ENCODE measurements at regions not wholly inside any gene's neighbourhood (a gene's known extent, or its start where the extent isn't known, plus 50 kb on each side); places are given as distances from the start of the nearest gene placed in this dataset.

DNA sequence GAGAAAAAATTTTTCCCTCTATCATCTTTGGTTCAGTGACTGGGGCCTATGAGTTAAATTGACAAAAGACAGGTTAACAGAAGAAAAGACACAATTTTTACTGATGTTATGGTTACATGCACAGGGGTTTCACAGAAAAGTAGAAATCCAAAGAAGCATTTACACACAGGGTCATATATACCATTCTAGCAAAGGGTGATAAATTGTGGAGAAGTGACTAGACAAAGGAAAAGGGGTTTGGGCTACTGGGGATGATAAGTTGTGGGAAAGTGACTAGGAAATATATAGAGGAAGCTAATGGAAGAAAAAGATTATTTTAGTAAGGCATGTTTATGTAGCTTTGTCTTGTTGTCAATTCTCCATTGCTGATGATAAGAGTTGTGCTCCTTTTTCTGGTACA, 276.7 kb upstream of the JARID2 start:
- no peak for DNase-seq

DNA sequence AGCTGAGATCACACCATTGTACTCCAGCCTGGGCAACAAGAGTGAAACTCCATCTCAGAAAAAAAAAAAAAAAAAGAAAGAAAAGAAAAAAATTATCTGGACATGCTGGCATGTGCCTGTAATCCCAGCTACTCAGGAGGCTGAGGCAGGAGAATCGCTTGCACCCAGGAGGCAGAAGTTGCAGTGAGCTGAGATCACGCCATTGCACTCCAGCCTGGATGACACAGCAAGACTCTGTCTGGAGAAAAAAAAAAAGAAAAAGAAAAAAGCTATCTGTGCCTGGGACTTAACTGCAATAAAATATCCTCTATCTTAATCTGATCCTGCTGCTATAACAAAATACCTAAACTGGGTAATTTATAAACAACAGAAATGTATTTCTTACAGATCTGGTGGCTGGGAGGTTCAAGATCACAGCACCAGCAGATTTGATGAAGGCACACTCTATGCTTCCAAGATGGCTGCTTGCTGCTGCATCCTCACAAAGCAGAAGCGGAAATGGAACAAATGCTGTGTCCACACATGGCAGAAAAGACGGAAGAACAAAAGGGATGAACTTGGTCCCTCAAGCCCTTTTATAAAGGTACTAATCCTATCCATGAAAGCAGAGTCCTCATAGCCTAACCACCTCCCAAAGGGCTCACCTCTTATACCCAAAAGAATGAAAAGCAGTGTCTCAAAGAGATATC, 273.3 kb upstream of the JARID2 start:
- no peak for DNase-seq

DNA sequence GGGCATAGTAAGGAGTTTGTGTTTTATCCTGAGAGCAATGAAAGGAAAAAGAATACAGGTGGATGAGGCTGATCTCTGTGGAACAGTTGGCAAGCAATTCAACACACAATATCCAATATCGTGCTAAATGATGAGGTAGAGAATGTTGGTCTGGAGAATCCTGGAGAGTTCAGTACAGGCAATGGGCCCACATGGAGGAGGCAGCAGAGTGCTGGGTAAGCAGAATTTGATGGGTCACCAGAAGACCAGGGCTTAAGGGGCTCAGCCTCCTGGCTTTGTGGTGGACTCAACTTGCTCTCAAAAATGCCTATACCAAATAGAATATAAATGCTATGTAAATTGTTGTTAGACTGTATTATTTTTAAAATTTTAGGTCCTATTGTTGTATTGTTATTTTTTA, 271.5 kb upstream of the JARID2 start:
- DNase-seq: no peak

DNA sequence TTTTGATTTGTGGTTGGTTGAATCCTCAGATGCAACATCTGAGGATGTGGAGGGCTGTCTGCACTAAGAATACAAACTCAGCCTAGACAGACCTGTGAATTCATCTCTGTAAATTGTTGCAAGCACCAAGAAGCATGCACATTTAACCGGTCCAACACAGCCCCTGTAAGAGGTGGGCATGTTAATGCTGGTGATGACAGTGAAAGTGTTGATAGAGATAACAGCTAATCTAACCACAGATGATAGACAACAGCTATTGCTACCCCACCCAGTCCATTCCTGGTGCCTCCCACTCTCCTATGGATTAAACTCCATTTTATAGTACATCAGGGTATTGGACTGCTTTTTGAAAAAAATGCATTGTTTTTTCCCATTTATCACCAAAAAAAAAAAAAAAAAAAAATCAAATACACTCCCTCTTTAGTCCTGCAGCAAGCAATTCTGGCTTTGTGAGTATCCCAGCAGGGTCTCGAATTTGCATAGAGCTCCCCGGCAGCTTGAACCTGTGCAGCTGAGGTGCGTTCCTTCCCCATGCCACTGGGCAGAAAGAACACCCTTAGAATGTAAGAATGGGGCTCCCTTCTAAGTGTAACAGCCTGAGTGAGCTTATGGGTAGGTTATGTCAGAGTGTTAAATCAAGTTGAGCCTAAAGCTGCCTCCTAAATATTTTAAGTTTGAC, 270.9 kb upstream of the JARID2 start:
- DNase-seq: no peak

DNA sequence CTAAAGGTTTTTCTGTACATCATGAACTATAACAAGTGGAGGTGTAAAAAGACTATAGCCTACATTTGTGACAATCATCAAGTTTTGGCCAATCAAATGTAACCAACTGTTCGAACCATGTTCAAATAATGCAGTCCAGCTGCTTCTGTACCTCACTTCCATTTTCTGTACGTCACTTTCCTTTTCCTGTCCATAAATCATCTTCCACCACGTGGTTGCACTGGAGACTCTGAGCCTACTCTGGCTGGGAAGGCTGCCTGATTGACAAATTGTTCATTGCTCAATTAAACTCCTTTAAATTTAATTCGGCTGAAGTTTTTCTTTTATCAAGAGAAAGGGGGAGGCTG, 270.4 kb upstream of the JARID2 start:
- DNase-seq: no peak

DNA sequence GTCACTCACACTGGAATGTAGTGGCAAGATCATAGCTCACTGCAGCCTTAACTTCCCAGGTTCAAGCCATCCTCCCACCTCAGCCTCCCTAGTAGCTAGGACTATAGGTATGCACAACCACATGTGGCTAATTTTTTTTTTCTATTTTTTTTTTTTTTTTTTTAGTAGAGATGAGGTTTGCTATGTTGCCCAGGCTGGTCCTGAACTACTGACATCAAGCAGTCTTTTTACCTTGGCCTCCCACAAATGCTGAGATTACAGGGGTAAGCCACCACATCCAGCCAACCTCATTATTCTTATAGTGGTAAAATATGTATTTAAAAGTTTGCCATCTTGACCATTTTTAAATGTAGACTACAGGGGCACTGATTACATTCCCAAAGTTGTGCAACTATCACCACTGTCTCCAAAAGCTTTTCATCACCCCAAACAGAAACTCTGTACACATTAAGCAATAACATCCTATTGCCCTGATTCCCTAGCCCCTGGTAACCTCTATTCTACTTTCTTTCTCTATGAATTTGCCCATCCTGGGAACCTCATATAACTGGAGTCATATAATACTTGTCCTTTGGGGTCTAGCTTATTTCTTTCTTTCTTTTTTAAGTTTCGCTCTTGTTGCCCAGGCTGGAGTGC, 268.0 kb upstream of the JARID2 start:
- DNase-seq: no peak

DNA sequence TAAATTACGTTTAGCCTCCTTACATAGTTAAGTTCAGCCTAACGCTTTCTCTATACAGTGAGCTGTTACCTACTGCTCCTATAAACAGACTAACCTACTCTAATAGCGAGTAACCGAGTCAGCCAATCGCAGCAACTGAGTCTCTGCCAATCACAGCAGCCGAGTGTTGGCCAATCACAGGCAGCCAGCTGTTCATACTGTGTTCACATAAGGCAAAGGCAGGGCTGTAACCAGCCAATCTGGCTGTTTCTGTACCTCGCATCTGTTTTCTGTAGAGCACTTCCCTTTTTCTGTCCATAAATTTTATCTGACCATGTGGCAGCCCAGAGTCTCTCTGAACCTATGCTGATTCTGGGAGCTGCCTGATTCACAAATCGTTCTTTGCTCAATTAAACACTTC, 263.9 kb upstream of the JARID2 start:
- DNase-seq: no peak

DNA sequence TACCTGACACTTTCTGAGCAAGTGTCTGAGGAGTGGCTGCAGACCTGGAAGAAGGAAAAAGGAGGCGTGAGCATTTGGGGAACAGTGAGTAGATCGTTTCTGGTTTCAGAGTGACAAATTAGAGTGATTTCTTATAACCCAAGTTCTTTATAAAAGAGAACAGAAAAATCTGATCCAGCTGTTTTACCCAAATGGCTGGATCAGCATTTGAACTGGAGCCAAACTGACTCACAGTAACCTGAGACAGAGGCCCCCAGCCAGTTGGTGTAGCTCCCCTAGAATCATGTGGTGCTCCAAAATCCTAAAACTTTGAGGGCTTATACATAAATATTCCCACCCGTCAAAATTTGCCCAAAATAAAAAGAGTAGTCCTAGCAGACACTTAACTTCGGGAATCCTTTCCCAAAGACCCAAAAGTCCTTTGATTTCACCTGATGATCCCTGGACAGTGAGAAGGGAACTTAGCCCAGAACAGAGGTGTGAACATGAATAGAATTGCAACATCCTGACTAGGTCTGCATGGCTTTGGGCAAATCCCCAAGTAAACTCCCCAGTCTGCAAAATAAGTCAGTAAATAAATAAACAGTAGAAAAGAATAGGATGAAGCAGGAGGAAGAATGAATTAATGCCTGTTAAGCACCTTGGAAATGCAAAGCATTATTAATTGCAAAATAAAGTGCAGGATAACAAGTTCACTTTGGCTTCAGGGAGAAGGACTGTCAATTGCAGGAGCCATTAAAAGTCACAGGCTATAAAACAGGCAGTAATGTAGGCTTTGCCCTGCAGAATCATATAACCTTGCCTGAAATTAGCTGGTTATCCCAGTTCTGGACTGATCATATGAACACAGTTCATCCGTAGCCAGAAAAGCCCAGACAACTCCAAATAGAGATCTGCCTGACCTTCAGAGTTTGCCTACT, 262.0 kb upstream of the JARID2 start:
- no peak for DNase-seq

DNA sequence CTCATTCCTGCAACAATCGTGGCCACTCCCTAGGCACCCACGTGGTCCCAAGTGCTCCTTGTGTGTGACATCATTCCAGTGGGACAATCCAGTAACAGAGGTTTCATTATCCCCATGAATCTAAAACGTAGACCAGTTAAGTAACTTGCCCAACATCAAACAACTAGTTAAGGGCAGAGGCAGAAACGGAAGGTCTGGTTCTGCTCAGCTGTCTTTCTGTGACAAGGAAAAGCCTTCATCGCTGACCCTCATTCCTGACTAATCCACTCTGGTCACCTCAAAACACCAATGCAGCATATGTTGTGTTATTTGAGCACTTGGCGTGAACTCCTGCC, 261.4 kb upstream of the JARID2 start:
- no peak for DNase-seq

DNA sequence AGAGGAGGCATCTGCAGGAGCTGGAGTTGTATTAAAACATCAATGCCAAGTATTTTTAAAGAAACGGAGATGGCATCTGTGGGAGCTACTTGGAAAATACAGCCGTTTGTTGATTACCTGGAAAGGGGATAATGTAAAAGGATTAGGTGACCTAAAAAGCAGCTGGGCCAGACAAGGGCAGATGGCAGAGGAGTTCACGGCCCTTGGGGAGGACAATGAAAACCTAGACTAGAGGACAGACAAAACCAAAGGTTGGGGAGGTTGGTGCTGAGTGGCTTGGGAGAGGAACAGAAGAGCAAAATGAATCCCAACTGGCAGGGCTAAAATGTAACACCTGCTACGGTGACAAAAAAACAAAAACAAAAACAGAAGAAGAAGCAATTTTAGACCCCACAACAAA, 260.5 kb upstream of the JARID2 start:
- no peak for DNase-seq

DNA sequence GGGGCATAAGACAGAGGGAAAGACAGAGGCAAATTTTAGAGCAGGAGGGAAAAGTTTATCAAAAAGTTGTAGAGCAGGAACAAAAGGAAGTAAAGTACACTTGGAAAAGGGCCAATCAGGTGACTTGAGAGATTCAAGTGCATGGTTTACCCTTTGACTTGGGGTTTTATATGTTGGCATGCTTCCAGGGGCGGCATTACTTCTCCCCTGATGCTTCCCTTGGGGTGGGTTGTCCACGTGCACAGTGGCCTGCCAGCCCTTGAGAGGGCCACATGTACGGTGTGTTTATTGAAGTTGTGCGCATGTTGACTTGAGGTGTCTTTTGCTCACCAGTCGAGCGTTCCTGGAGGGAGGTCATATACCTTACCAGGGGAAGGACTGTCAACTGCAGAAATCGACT, 259.5 kb upstream of the JARID2 start:
- DNase-seq: no peak

DNA sequence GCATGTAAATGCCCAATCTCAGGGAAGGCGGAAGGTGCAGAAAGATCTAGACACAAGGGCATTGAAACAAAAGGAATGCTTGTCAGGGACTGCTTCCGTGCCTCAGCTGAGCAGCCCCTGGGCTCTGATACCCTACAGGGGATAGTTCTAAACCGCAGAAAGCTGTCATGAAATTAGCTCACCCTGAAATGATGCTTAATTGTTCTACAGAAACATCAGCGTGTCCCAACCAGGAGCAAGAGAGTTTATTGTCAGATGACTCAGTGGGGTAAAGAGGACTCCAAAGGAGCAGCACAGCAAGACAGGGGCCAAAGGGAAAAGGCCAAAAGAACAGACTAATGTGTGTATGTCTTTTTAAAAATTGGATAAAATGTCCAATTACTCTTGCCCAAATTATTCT, 258.4 kb upstream of the JARID2 start:
- DNase-seq: no peak

DNA sequence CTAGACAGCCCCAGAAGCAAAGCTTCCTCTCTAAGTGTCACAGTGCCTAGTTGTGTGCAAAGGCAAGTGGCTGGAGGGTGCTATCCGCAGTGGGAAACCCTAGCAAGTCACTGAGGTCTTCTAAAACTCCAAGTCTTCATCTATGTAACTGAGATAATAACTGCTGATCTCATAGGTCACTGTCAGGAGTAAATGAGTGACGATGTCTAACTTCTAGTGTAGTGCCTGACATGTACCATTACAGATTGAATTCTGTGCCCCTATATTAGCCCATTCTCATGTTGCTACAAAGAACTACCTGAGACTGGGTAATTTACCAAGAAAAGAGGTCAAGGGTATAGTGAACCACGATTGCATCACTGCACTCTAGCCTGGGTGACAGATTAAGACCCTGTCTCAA, 253.5 kb upstream of the JARID2 start:
- no peak for DNase-seq

DNA sequence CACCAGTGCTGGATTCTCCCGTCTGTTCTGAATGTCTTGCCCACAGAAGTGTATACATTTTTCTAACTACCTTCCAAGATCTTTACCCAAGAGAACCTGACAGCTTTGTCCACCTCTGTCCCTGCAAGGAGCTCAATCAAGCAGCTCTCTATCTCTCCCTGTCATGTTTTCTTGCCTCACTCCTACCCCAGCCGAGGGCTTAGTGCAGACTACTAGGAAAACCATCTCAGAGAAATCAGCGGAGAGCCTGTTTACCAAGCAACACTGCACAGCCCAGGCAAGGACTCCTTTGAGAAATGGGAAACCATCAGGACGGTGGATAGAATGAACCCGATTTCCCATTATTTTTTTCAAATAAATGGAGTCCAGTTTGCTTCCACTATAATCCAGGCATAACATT, 250.7 kb upstream of the JARID2 start:
- DNase-seq: no peak

DNA sequence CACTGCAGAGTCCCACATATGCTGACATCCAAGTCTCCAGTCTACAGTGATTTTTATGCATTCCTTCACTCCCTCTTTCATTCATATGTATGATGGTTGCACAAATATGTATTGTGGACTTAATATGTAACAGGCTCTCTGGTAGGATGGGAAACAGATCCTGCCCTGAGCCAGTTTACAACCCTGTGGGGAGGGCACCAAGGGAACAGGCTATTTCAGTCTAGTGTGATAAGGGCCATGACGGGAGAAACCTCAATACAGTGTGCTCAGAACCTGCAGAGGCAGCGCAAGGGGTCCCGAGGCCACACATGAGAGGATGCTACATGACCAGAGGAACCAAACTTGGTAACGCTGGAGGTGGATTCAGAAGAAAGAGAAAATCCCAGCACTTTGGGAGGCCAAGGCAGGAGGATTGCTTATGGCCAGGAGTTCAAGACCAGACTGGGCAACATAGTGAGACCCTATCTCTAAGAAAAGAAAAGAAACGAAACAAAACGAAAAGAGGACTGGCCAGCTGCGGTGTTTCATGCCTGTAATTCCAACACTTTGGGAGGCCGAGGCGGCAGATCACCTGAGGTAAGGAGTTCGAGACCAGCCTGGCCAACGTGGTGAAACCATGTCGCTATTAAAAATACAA, 249.8 kb upstream of the JARID2 start:
- no peak for DNase-seq

DNA sequence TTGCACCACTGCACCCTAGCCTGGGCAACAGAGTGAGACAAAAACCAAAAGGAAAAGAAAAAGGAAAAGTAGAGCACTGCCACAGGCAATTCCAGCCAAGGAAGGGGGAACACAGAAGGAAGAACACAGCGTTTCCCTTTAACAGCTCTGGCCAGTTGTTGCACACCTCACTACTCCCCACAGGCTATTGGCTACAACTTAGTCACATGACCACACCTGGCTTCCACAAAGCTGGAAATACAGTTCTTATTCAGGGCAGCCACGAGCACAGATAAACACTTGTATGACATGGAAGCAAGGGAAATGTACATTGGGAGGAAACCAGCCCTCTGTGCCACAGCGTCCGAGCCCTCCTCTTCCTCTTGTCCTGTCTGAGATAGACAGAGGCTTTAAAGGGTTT, 249.0 kb upstream of the JARID2 start:
- DNase-seq: no peak

DNA sequence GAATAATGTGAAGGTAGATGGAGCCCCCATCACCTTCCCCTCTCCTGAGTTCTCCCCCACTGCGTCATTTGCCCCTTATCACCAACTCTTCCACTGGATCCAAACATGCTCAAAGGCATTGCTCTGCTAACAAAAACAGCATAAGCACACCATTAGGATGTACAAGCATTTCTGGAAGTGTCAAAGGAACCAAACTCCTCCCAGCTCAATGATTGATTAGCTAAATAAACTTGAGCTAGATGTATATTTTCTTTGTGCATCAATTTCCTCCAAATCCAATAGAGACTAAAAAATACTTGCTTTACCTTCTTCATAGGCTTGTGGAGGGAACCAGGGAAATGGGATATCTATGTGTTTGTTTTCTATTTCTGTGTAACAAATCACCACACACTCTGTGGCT, 248.4 kb upstream of the JARID2 start:
- no peak for DNase-seq

DNA sequence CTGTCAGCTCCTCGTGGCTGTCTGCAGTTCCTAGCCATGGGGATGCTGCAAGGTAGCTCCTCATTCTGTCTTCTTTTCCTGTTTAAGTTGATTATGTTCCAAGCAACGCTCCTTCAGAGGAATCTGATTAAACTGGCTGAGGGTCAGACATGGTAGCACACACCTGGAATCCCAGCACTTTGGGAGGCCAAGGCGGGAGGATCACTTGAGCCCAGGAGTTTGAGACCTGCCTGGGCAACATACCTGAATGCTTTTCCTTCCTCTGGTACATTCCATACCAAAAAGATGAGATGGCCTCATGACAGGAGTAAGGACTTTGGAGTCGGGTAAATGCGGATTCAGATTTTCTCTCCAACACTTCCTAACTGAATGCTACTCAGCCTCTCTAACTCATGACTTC, 246.8 kb upstream of the JARID2 start:
- DNase-seq: no peak

DNA sequence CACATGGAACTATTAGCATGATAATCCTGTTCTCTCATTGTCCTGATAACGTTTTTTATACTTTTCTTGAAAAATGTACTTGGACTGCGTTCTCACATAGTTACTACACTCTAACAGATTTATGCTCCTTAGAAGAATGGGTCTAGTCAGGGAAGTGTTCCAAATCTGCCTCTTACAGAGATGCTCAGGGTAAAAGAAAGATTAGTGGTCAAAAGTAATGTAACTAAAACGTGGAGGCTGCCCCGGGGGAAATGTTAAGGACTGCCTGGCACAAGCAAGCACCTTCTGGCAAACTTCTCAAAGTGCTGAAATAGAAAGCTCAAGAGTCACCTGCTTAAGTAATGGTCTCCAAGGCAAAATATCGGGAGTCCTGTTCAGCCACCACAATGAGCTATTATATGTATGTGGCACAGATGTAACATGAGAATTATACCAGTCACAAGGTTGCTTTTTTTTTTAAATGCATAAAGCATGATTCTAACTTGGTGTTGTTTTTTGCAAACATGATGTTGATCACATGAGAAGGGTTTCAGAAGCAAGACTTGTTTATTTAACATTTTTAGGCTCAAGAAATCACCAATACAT, 244.5 kb upstream of the JARID2 start:
- no peak for DNase-seq

DNA sequence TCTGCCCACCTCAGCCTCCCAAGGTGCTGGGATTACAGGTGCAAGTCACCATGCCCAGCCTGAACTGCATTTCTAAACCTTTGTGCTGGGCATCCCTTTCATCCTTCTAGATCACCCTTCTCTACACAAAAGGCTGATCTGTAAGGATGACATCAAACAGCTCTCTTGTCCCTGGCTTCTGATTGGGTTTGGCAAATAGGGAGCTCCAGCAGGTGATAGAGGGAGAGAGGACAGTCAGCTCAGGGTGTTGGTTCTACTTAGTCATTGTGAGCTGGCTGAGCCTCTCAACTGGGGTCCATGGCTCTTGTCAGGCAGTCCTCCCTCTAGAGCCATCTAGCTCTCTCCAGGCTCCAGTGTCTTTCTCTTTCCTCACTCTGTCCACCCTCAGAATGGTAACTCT, 237.6 kb upstream of the JARID2 start:
- no peak for DNase-seq

DNA sequence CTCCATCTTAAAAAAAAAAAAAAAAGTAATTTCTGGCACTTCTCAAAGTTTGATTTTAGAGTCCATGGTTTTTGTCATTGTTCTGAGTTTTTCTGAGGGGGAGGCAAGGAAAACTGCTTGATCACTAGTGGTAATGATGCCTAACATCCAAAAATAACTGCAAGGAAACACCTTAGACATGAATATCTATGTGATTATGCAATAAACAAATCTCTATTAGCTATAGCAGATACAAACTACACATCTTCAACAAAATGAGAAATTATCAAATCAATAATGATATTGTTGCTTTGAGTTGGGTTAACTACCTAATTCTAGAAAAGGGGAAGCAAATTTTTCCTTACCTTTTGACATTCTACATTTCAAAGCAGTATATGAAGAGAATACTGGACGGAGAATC, 230.9 kb upstream of the JARID2 start:
- no peak for DNase-seq

DNA sequence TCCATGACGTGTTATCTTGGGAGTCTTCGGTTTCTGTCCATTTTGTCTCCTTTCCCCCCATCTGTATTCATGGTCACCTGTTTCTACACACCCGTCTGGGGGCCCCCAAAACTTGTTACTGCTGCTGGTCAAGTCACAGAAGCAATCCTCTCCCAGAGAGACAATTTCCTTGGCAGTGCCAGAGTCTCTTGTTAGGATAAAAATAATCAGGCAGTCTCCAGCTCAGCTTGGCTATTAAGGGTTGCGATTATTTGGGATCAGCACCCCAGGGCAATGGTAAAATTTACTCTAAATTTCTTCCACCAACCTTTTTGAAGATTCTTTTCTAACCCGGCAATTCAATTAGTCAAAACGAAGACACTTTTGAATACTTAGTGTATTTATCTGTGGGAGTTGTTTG, 229.1 kb upstream of the JARID2 start:
- no peak for DNase-seq

DNA sequence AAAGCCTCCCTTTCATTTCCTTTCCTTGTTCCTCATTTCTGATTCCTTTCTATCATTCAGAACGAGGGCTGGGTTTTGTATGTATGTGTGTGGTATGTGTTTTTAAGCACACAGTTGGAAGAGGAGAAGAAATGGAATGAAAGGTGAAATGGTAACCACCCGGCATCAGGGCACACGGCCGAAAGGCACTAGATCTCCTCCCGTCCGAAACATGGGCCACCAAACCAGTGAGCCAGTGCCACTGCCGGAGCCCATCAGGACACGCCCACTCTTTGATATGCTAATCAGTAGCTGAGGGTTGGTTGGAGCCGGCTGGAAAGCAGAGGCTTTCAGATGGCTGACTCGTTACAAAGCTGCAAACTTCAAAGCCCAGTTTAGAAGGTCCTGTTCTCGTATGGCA, 228.6 kb upstream of the JARID2 start:
- DNase-seq: no peak
